ENCODE measurements at regions not wholly inside any gene's neighbourhood (a gene's known extent, or its start where the extent isn't known, plus 50 kb on each side); places are given as distances from the start of the nearest gene placed in this dataset.
"Not testable (repeated sequence)": the region's sequence is repeated elsewhere in the genome, so short reads cannot be mapped to it uniquely, and the experiment has no call there.

- intact Hi-C loops (cut with DNase I) = no loop called here
- H3K27ac ChIP-seq = no peak overlapping the region
- no peak overlapping the region for H3K4me3 ChIP-seq
- DNase-seq (ENCODE audit: extremely low spot score in 2 of 2) = no peak
- H3K4me1 ChIP-seq = no peaks in the 10 kb centered on the region
- H3K9me3 ChIP-seq = no peaks in the 10 kb centered on the region
- no peaks in the 10 kb centered on the region for H3K27me3 ChIP-seq
- TF ChIP-seq POLR2AphosphoS5 (IDR thresholded peaks at IDR 0.05; ENCODE audit: insufficient read depth in 1 of 2, low read depth in 1 of 2) = no peak
- no peak for TF ChIP-seq POLR2A (IDR thresholded peaks at IDR 0.05)
- TF ChIP-seq CTCF (IDR thresholded peaks at IDR 0.05) = no peak
- no peaks in the 10 kb centered on the region for H3K36me3 ChIP-seq
Measured at GRCh38 chr6:67016921-67017460, 1310.0 kb upstream of the EYS start.

GRCh38 chr6:67011441-67011840, 1304.4 kb upstream of the EYS start:
- no peaks in the 10 kb centered on the region for H3K9me3 ChIP-seq
- H3K27ac ChIP-seq = no peak overlapping the region
- no peak for TF ChIP-seq POLR2AphosphoS5 (IDR thresholded peaks at IDR 0.05; ENCODE audit: insufficient read depth in 1 of 2, low read depth in 1 of 2)
- no peak for TF ChIP-seq CTCF (IDR thresholded peaks at IDR 0.05)
- no peak for TF ChIP-seq POLR2A (IDR thresholded peaks at IDR 0.05)
- H3K4me1 ChIP-seq = no peaks in the 10 kb centered on the region
- no peak for DNase-seq (ENCODE audit: extremely low spot score in 2 of 2)
- intact Hi-C loops (cut with DNase I) = no loop called here
- no peaks in the 10 kb centered on the region for H3K27me3 ChIP-seq
- no peak overlapping the region for H3K4me3 ChIP-seq
- no peaks in the 10 kb centered on the region for H3K36me3 ChIP-seq

- no peaks in the 10 kb centered on the region for H3K4me1 ChIP-seq
- intact Hi-C loops (cut with DNase I) = no loop called here
- no peak for DNase-seq (ENCODE audit: extremely low spot score in 2 of 2)
- H3K27me3 ChIP-seq = no peaks in the 10 kb centered on the region
- TF ChIP-seq CTCF (IDR thresholded peaks at IDR 0.05) (no peak), POLR2AphosphoS5 (IDR thresholded peaks at IDR 0.05; ENCODE audit: insufficient read depth in 1 of 2, low read depth in 1 of 2) (no peak), POLR2A (IDR thresholded peaks at IDR 0.05) (no peak)
- no peak overlapping the region for H3K4me3 ChIP-seq
- no peaks in the 10 kb centered on the region for H3K9me3 ChIP-seq
- H3K27ac ChIP-seq = no peak overlapping the region
- H3K36me3 ChIP-seq = no peaks in the 10 kb centered on the region
Measured at GRCh38 chr6:67009818-67010217, 1302.8 kb upstream of the EYS start.

GRCh38 chr6:67003844-67004243, 1296.8 kb upstream of the EYS start:
- Histone ChIP-seq H3K4me3 (no peak overlapping the region), H3K27ac (no peak overlapping the region), H3K27me3 (no peaks in the 10 kb centered on the region), H3K4me1 (no peaks in the 10 kb centered on the region), H3K36me3 (no peaks in the 10 kb centered on the region), H3K9me3 (no peaks in the 10 kb centered on the region)
- TF ChIP-seq POLR2AphosphoS5 (IDR thresholded peaks at IDR 0.05; ENCODE audit: insufficient read depth in 1 of 2, low read depth in 1 of 2) = no peak
- TF ChIP-seq POLR2A (IDR thresholded peaks at IDR 0.05) = no peak
- no peak for TF ChIP-seq CTCF (IDR thresholded peaks at IDR 0.05)
- intact Hi-C loops (cut with DNase I) = no loop called here
- DNase-seq (ENCODE audit: extremely low spot score in 2 of 2) = no peak

- no peaks in the 10 kb centered on the region for H3K4me1 ChIP-seq
- no peaks in the 10 kb centered on the region for H3K9me3 ChIP-seq
- H3K4me3 ChIP-seq = no peak overlapping the region
- no peaks in the 10 kb centered on the region for H3K27me3 ChIP-seq
- TF ChIP-seq POLR2AphosphoS5 (IDR thresholded peaks at IDR 0.05; ENCODE audit: insufficient read depth in 1 of 2, low read depth in 1 of 2) (no peak), POLR2A (IDR thresholded peaks at IDR 0.05) (no peak), CTCF (IDR thresholded peaks at IDR 0.05) (no peak)
- intact Hi-C loops (cut with DNase I) = no loop called here
- DNase-seq (ENCODE audit: extremely low spot score in 2 of 2) = no peak
- no peak overlapping the region for H3K27ac ChIP-seq
- no peaks in the 10 kb centered on the region for H3K36me3 ChIP-seq
Measured at GRCh38 chr6:67000121-67000520, 1293.1 kb upstream of the EYS start.

GRCh38 chr6:66997579-66997978, 1290.6 kb upstream of the EYS start:
- H3K27me3 ChIP-seq; H3K4me1 ChIP-seq; H3K4me3 ChIP-seq; intact Hi-C loops (cut with DNase I); H3K27ac ChIP-seq; DNase-seq (ENCODE audit: extremely low spot score in 2 of 2); H3K36me3 ChIP-seq; H3K9me3 ChIP-seq: not testable (repeated sequence)

All from vagina (tissue), 2 donors.